ENCODE measurements at regions not wholly inside any gene's neighbourhood (a gene's known extent, or its start where the extent isn't known, plus 50 kb on each side); places are given as distances from the start of the nearest gene placed in this dataset.

DNA sequence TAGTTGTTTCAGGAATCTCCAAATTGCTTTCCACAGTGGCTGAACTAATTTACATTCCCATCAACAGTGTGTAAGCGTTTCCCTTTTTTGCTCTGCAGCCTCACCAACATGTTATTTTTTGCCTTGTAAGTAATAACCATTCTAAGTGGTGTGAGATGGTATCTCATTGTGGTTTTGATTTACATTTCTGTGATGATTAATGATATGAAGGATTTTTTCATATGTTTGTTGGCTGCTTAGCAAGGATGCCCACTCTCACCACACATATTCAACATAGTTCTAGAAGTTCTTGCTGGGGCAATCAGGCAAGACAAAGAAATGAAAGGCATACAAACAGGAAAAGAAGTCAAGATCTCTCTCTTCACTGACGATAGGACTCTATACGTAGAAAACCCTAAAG is 472.4 kb downstream of the ZNF674 start:
- TF ChIP-seq POLR2AphosphoS5 (IDR thresholded peaks at IDR 0.05; ENCODE audit: low read depth, low read length) (no peak), POLR2A (IDR thresholded peaks at IDR 0.05; ENCODE audit: low read depth, low read length) (no peak), TAF1 (IDR thresholded peaks at IDR 0.05; ENCODE audit: low read depth, low read length) (no peak), SPI1 (IDR thresholded peaks at IDR 0.05; ENCODE audit: low read depth, low read length) (no peak), PAX5 (IDR thresholded peaks at IDR 0.05; ENCODE audit: insufficient read depth, low read length, severe bottlenecking) (no peak), POU2F2 (IDR thresholded peaks at IDR 0.05; ENCODE audit: low read depth, low read length) (no peak)
